GM12872 (cell line): ENCODE measurements at regions not wholly inside any gene's neighbourhood (a gene's known extent, or its start where the extent isn't known, plus 50 kb on each side); places are given as distances from the start of the nearest gene placed in this dataset.

ENCODE experiments used
- TF ChIP-seq, protein P1 (sequence below): IDR thresholded peaks from 3 replicates; pipeline ENCODE4 v1.5.1; 2011; ENCODE audit warnings: low read depth, mild to moderate bottlenecking, low read length, moderate library complexity; ENCODE audit not compliant: insufficient read depth

DNA sequence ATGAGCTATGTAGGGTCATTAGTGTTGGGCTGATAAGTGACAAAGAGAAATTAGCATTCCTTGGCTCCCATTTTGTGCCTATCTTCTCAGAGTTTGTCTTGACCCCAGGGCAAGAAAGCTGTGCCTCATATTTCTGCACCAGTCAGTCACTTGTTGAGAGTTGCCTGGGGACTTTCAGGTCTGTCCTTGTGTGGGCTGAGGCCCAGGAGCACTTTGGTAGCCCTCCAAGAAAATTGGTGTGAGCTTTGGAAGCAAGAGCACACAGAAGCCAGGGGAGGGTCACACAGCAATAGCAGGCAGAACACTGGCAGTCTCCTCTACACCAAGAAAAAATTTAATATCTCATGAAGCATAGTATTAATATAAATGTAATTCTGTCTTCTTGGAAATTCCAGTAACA lies 239.9 kb downstream of the NPR3 start:
- TF ChIP-seq, protein P1, sequence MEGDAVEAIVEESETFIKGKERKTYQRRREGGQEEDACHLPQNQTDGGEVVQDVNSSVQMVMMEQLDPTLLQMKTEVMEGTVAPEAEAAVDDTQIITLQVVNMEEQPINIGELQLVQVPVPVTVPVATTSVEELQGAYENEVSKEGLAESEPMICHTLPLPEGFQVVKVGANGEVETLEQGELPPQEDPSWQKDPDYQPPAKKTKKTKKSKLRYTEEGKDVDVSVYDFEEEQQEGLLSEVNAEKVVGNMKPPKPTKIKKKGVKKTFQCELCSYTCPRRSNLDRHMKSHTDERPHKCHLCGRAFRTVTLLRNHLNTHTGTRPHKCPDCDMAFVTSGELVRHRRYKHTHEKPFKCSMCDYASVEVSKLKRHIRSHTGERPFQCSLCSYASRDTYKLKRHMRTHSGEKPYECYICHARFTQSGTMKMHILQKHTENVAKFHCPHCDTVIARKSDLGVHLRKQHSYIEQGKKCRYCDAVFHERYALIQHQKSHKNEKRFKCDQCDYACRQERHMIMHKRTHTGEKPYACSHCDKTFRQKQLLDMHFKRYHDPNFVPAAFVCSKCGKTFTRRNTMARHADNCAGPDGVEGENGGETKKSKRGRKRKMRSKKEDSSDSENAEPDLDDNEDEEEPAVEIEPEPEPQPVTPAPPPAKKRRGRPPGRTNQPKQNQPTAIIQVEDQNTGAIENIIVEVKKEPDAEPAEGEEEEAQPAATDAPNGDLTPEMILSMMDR: no peak

DNA sequence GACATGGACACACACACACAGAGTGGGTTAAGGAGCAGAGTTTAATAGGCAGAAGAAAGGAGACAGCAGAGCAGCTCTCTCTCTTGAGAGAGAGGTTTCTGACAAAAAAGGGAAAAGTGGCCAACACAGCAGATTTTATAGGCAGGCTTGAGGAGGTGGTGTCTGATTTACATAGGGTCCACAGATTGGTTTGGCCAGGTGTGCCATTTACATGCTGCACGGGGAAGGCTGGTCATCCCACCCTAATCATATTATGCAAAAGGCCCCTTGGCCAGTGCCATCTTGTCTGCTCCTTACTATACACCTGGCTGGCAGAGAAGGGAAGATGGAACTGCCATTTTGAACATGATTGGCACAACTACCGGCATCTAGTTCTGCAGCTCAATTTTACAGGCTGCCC lies 240.8 kb downstream of the NPR3 start:
- TF ChIP-seq, protein P1: no peak

DNA sequence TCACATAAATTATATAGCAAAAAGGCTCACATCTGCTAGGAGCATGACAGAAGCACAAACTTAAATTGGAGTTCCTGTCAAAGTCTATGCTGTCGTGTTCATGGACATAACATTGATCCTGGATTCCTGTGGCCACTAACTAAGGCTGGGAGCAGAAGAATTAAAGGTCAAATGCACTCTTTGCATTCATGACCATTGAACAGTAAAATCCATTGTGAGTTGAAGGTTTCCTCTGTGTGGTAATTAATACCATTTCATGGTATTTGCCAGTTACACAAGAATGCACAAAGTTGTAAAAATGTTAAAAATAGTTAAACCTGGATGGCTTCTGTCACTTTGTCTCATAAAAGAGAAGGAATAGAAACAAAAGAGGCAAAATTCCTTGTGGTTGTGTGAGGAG lies 242.6 kb downstream of the NPR3 start:
- TF ChIP-seq, protein P1: no peak

DNA sequence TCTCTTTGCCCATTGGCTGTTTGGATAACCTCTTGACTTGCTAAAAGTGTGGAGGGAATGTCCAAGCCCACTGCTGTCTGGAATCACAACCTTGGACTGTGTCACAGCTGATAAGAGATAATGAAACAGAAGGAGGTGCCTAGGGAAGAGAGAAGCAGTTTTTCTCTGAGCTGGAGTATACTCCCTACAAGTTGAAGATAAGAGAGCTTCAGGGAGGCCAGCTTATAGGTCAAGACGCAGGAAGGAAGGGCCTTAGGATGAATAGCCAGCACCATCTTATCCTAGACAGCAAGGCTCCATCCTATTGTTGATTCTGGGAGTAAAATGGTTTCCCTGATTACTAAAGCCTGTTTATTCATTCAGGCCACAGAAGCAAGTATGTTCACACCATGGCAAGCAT lies 244.7 kb downstream of the NPR3 start:
- TF ChIP-seq, protein P1: no peak

DNA sequence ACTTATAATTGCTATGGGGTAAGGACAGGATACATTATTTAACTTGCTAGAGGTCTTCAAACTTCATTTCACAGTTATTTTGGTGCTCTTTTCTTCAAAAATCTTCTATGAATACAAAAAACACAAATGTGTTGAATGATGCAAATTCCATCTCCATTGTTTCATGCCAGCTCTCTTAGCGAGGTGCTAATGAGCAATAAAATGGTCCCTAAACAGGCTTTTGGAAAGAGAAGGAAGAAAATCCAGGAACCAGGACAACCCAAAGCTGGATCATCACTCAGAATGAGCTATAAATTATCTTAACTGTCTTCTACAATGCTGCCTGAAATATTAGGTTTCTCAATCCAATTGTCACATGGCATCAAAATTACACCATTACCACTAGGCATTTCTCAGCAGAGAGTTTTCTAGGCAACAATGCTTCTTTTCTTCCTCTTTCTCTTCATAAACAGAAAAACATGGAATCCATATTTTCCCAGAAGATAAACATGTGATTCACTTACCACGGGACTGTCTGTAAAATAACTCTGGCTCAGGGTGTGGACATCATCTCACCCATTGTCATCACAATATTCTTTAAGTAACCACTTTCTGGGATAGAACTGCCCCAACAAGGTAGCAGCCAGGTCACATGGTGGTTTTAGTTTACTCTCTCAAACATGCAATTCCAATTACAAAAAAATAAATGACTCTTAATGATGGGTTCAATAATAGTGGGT lies 249.4 kb downstream of the NPR3 start:
- TF ChIP-seq, protein P1: no peak

DNA sequence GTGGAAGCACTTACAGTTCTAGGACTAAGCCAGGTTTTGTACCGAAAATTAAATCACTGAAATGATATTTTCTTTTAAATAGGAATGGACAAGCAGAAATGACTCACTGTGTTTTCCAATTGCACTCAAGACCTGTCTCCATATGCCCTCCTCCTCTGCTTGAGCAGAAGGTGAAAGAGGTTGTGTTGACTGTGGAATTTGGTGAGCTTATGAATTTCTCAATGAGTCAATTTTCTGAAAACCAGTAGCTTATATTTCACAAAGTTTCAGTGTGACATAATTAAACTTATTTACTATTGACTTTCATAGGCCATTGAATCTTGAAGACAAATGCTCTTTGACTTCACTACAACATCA lies 249.9 kb downstream of the NPR3 start:
- TF ChIP-seq, protein P1: no peak

DNA sequence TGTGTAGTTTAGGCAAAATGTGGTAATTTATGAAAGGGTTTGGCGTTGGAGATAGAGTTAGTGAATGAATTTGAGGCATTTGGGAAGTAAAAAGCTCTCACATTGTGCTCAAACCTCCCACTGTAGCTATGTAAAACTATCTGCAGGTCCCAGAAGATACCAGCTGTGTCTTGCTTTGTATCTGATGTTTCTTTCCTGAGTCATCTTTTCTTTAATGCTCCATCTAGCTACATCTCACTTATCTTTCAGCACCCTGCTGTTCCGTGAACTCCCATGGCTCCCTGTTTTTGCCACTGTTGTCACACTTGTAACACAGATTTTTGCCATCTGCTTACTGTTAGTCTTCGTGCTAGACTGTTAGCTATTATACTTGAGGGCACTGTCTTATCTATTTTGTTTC lies 253.1 kb downstream of the NPR3 start:
- TF ChIP-seq, protein P1: no peak
